Retinal pigment epithelial cell (primary cell): ENCODE measurements at regions not wholly inside any gene's neighbourhood (a gene's known extent, or its start where the extent isn't known, plus 50 kb on each side); places are given as distances from the start of the nearest gene placed in this dataset.

Experiments used
- DNase-seq: peaks from one replicate; pipeline ENCODE4 v3.0.0-alpha.2; 2010; ENCODE audit warnings: low read depth
- H3K4me3 ChIP-seq: 2 replicates; pipeline ENCODE4 v1.5.1; 2011; ENCODE audit warnings: mild to moderate bottlenecking, low read length, control low read depth, moderate library complexity
- TF ChIP-seq, protein P1 (sequence below): conservative IDR thresholded peaks from 2 replicates; pipeline ENCODE4 v1.5.1; 2011; ENCODE audit warnings: low read depth, low read length, control low read depth, inconsistent platforms

GRCh38 chr12:127942981-127943380 is 324.0 kb upstream of the TMEM132C start:
- H3K4me3 ChIP-seq, result no peak overlapping the region
- DNase-seq, result no peak
- TF ChIP-seq, protein P1, sequence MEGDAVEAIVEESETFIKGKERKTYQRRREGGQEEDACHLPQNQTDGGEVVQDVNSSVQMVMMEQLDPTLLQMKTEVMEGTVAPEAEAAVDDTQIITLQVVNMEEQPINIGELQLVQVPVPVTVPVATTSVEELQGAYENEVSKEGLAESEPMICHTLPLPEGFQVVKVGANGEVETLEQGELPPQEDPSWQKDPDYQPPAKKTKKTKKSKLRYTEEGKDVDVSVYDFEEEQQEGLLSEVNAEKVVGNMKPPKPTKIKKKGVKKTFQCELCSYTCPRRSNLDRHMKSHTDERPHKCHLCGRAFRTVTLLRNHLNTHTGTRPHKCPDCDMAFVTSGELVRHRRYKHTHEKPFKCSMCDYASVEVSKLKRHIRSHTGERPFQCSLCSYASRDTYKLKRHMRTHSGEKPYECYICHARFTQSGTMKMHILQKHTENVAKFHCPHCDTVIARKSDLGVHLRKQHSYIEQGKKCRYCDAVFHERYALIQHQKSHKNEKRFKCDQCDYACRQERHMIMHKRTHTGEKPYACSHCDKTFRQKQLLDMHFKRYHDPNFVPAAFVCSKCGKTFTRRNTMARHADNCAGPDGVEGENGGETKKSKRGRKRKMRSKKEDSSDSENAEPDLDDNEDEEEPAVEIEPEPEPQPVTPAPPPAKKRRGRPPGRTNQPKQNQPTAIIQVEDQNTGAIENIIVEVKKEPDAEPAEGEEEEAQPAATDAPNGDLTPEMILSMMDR, result no peak

GRCh38 chr12:127943481-127944210 is 323.3 kb upstream of the TMEM132C start:
- peak; percentile 47 for DNase-seq
- H3K4me3 ChIP-seq, result no peak overlapping the region
- TF ChIP-seq, protein P1, result no peak

DNA sequence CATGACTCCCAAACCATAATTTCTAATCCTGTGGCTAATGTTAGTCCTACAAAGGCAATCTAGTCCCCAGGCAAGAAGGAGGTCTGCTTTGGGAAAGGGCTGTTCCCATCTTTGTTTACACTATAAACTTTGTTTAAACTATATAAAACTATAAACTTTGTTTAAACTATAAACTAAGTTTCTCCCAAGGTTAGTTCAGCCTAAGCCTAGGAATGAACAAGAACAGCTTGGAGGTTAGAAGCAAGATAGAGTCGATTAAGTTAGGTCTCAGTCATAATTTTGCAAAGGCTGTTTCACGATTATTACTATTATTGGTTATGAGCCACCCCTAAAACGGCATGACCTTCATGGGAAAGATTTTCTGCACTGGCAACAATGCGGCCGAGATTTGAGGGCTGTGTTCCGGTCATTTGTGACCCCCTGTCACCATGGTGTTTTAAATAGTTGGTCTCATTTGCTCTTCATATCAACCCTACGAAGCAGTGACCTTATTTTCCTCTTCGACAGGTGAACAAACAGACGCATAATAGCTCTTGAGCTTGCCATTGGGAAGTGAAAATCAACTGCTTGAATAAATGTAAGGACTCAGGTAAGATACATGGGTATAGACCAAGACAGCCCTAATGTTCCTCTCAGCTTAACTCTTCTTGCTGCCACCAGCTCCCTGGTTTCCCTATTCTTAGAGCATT is 322.6 kb upstream of the TMEM132C start:
- no peak overlapping the region for H3K4me3 ChIP-seq
- no peak for DNase-seq
- TF ChIP-seq, protein P1, result no peak

GRCh38 chr12:127957001-127957660 is 309.8 kb upstream of the TMEM132C start:
- H3K4me3 ChIP-seq, result no peak overlapping the region
- peak; percentile 33 for DNase-seq
- TF ChIP-seq, protein P1, result no peak

DNA sequence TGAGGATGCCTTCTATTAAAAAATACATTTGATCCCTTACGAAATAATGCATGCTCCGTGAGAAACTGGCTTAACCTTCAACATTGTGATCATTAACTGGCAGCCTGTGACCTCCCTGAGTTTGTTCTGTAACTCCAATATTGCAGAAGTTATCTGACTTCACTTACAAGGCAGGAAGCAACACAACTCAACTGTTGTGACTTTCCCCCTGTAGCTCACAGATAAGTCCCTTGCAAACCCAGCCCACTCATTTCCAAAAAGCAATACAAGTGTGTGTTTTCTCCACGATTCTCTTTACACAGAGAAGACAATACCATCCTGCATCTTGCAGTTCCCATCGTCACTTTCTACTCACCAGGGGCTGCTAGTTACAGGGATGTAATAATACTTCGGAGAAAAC is 304.7 kb upstream of the TMEM132C start:
- DNase-seq, result no peak
- H3K4me3 ChIP-seq, result no peak overlapping the region
- TF ChIP-seq, protein P1, result no peak

- TF ChIP-seq, protein P1, result no peak
- DNase-seq, result no peak
- H3K4me3 ChIP-seq, result no peak overlapping the region
Measured at GRCh38 chr12:127963933-127964332, 303.0 kb upstream of the TMEM132C start.
